AG09319 (cell line): ENCODE measurements at regions not wholly inside any gene's neighbourhood (a gene's known extent, or its start where the extent isn't known, plus 50 kb on each side); places are given as distances from the start of the nearest gene placed in this dataset.

Experiments
- DNase-seq: peaks from one replicate; pipeline ENCODE4 v3.0.0-alpha.2; 2010; ENCODE audit warnings: low read depth; ENCODE audit errors: extremely low read depth
- TF ChIP-seq, protein P1 (sequence below): IDR thresholded peaks from 2 replicates; pipeline ENCODE4 v1.5.1; 2011; ENCODE audit warnings: low read depth, mild to moderate bottlenecking, inconsistent platforms, low read length, moderate library complexity

DNA sequence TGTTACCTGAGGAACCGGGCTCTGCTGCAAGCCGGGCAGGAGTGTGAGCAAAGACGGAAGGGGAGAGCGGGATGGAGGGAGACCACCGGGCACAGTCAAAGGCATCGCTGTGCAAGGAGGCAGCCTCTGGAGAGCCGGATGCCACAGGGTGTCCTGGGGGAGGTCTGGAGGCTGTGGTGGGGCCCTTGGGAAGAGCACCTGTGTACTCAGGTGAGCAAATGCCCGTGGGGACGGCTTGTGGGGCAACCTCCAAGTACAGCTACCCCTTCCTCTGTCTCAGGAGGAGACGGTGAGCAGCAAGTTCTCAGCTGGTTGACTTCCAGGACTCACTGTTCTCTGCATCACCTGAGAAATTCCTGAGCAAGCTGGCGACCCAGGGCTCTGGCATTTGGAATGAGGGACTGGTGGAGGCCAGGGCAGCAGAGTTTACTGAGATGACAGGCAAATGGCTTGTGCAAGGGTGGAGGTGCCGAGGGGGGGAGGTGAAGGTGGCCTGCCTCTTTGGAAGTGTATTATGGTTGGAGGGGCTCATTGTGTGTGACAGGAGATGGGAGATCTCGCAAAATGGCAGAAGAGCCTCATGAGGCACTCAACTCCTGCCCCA is 345.2 kb upstream of the SHH start:
- TF ChIP-seq, protein P1, sequence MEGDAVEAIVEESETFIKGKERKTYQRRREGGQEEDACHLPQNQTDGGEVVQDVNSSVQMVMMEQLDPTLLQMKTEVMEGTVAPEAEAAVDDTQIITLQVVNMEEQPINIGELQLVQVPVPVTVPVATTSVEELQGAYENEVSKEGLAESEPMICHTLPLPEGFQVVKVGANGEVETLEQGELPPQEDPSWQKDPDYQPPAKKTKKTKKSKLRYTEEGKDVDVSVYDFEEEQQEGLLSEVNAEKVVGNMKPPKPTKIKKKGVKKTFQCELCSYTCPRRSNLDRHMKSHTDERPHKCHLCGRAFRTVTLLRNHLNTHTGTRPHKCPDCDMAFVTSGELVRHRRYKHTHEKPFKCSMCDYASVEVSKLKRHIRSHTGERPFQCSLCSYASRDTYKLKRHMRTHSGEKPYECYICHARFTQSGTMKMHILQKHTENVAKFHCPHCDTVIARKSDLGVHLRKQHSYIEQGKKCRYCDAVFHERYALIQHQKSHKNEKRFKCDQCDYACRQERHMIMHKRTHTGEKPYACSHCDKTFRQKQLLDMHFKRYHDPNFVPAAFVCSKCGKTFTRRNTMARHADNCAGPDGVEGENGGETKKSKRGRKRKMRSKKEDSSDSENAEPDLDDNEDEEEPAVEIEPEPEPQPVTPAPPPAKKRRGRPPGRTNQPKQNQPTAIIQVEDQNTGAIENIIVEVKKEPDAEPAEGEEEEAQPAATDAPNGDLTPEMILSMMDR: no peak
- DNase-seq: no peak

DNA sequence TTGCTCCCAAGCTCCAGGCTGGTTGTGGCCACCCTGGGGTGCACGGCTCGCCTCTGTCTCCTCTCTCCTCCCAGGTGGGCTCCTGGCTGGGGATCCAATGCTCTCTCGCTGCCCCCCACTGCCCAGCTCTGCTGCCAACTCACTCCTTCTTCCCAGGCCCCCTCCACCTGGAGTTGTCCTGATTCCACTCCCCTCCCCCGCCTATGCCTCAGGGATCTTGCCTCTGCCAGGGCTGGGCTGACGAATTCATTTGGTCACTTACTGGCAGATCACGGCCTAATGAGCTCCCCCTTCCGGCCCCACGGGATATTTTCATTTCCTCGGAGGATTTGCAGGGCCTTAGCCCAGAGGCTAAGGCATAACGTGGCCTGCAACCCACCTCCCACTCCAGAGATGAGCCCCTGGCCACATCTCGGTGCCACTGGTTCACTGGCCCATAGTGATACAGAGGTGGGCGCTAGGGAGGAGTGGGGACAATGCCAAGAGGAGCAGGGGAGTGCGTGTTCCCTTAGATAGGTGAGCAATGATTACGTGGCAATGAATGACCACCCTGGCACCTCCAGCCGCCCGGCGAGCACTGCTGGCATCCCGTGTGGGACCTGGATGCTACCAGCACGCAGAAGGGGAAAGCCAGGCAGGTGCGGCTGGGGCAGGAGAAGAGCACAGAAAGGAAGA is 344.6 kb upstream of the SHH start:
- TF ChIP-seq, protein P1: no peak
- DNase-seq: no peak

DNA sequence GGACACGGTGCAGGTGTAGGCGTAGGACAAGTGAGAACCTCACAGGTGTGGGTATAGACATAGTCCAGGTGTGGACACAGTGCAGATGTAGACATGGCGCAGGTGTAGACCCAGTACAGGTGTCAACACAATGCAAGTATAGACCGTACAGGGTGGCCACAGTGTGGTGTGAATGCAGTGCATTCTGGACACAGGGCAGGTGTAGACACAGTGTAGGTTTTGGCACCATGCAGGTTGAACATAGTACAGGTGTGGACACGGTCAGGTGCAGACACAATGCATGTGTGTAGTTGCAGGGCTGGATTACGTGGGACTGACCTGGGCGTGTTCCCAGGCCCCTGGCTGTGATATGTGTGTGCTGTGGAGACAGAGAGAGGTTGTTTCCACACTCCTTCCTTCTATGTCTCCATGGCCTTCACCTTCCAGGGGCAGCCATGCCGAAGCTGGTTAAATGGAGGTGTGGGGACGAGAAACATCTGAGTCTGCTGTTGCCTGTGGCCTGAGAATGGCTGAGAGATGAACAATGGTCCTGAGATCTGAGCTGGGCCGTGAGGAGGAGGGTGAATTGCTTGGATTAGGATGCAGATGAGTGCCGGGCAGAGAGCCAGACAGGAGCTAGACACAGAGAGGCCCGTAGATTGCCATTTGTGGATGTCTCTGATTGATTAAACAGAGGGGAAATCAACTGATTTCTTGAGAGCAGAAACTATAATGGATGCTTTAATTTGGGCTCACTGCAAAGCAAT is 343.9 kb upstream of the SHH start:
- TF ChIP-seq, protein P1: no peak

DNA sequence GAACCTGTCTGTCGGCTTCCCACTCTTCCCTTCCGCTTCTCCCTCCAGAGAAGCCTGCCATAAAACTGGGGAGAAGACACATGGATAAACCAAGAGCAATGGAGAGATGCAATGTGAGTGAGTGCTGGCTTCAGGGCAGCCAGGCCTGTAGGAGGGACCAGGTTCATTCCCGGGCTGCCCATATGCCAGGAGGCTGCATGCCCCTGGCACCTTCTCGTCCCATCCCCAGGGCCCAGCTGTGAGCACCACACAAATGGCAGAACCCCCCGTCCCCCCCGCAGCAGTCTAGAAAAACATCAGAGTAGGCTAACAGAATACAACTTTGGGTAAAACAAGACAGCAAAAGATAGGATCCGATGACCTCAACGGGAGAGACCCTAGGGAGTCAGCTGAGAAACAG is 341.3 kb upstream of the SHH start:
- TF ChIP-seq, protein P1: no peak
- DNase-seq: no peak

More for the DNA sequence above, 343.9 kb upstream of the SHH start:
- DNase-seq: no peak

DNA sequence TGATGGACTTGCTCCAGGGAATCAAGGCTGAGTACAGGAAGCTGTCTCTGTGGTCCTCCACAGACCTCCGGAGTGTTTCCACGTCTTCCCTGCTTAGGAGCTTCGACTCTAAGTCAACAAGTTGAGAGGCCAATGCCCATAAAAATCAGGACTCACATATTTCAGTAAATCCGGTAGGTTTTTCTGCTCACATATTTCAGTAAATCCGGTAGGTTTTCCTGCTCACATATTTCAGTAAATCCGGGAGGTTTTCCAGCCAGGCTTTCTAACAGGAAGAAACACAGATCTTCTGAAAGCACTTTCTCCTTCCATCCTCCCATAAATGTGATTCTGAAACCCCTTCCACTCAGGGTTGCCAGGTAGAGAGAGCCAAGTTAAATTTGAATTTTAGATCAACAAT is 340.1 kb upstream of the SHH start:
- no peak for DNase-seq
- TF ChIP-seq, protein P1: no peak

DNA sequence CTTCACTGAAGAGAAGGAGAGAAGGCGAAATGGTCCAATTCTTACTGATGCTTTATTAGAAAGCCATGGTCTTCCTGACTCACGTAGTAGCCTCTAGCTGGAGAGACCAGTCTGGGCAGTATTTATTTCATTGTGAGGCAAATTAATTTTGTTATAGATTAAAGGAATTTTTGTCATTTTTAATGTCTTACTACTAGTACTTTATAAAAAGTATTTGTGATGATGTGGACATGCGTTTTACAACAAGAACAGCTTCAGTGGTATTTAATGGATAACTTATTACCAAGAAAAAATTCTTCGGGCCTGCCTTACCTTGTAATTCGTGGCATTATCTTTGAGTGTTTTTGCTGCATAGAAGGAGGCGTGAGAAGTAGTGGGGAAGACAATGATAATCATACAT is 339.4 kb upstream of the SHH start:
- DNase-seq: no peak
- TF ChIP-seq, protein P1: no peak

DNA sequence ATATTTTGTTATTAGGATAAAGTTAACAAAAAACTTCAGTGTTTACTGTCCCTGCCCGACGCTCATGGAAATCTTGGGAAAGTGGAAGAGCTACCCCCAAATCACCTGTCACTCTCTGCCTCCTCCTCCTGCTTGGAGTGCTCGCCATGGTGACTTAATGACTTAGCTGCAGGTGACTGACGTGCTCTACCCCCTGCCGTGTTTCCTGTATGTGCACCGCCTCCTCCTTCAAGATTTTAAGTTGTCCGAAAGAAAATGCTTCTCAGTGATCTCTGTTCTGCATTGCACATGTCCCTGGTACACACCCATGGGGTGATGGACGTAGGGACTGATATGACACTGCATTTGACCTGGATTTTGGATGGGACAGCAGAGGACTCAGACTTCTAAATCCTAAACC is 338.8 kb upstream of the SHH start:
- TF ChIP-seq, protein P1: no peak
- DNase-seq: no peak
